ENCODE measurements at regions not wholly inside any gene's neighbourhood (a gene's known extent, or its start where the extent isn't known, plus 50 kb on each side); places are given as distances from the start of the nearest gene placed in this dataset.
A peak's percentile ranks its signal among the peaks of the same experiment; 100 is the strongest.

DNA sequence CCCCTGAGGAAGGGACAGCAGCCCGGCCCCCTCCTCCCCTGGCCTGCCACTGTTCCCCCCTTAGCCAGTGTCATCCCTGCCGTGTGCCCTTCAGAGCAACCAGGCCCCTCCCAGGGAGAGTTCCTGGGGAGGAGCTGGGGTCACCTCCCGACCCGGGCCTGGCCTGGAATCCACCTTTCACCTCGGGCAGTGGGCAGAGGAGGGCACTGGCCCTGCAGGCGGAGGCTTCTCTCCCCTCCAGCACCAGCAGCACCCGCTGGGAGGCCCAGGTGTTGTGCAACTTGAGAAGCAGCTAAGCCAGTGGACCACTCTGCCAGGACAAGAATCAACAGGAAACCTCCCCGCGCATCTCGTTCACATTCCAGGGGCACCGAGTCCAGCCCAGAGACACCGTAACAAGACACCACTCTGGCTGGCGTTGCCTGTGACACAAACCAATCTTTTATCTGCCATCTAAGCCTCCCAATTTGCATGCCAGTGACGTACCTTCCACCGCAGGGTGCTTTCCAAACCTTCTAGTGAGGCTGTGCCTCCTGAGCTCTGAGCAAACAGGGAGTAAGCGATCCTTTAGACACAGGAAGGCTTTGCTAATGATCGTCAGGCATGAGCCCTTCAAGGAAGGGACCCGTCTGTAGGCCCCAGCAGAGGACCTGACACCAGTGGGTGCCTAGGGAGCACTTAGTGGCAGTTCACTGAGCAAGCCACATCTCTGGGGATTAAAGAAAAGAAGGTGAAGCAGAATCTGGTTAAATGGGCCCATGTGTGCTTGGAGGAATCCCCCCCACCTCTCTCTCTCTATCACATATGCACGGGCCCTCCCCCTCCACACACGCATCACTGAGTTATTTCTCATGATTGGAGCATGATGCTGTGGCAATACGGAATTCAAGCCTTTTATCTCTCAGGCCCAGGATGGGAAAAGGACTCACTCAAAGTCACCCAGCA is 98.9 kb upstream of the TLE3 start (continued):
- TF ChIP-seq, protein P1, sequence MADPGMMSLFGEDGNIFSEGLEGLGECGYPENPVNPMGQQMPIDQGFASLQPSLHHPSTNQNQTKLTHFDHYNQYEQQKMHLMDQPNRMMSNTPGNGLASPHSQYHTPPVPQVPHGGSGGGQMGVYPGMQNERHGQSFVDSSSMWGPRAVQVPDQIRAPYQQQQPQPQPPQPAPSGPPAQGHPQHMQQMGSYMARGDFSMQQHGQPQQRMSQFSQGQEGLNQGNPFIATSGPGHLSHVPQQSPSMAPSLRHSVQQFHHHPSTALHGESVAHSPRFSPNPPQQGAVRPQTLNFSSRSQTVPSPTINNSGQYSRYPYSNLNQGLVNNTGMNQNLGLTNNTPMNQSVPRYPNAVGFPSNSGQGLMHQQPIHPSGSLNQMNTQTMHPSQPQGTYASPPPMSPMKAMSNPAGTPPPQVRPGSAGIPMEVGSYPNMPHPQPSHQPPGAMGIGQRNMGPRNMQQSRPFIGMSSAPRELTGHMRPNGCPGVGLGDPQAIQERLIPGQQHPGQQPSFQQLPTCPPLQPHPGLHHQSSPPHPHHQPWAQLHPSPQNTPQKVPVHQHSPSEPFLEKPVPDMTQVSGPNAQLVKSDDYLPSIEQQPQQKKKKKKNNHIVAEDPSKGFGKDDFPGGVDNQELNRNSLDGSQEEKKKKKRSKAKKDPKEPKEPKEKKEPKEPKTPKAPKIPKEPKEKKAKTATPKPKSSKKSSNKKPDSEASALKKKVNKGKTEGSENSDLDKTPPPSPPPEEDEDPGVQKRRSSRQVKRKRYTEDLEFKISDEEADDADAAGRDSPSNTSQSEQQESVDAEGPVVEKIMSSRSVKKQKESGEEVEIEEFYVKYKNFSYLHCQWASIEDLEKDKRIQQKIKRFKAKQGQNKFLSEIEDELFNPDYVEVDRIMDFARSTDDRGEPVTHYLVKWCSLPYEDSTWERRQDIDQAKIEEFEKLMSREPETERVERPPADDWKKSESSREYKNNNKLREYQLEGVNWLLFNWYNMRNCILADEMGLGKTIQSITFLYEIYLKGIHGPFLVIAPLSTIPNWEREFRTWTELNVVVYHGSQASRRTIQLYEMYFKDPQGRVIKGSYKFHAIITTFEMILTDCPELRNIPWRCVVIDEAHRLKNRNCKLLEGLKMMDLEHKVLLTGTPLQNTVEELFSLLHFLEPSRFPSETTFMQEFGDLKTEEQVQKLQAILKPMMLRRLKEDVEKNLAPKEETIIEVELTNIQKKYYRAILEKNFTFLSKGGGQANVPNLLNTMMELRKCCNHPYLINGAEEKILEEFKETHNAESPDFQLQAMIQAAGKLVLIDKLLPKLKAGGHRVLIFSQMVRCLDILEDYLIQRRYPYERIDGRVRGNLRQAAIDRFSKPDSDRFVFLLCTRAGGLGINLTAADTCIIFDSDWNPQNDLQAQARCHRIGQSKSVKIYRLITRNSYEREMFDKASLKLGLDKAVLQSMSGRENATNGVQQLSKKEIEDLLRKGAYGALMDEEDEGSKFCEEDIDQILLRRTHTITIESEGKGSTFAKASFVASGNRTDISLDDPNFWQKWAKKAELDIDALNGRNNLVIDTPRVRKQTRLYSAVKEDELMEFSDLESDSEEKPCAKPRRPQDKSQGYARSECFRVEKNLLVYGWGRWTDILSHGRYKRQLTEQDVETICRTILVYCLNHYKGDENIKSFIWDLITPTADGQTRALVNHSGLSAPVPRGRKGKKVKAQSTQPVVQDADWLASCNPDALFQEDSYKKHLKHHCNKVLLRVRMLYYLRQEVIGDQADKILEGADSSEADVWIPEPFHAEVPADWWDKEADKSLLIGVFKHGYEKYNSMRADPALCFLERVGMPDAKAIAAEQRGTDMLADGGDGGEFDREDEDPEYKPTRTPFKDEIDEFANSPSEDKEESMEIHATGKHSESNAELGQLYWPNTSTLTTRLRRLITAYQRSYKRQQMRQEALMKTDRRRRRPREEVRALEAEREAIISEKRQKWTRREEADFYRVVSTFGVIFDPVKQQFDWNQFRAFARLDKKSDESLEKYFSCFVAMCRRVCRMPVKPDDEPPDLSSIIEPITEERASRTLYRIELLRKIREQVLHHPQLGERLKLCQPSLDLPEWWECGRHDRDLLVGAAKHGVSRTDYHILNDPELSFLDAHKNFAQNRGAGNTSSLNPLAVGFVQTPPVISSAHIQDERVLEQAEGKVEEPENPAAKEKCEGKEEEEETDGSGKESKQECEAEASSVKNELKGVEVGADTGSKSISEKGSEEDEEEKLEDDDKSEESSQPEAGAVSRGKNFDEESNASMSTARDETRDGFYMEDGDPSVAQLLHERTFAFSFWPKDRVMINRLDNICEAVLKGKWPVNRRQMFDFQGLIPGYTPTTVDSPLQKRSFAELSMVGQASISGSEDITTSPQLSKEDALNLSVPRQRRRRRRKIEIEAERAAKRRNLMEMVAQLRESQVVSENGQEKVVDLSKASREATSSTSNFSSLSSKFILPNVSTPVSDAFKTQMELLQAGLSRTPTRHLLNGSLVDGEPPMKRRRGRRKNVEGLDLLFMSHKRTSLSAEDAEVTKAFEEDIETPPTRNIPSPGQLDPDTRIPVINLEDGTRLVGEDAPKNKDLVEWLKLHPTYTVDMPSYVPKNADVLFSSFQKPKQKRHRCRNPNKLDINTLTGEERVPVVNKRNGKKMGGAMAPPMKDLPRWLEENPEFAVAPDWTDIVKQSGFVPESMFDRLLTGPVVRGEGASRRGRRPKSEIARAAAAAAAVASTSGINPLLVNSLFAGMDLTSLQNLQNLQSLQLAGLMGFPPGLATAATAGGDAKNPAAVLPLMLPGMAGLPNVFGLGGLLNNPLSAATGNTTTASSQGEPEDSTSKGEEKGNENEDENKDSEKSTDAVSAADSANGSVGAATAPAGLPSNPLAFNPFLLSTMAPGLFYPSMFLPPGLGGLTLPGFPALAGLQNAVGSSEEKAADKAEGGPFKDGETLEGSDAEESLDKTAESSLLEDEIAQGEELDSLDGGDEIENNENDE (IDR thresholded peaks at IDR 0.05; ENCODE audit: insufficient replicate concordance, low read length), result no peak
- TF ChIP-seq YY1 (IDR thresholded peaks at IDR 0.05; ENCODE audit: low read depth, low read length) (0 out of 2 replicates have a peak, but pooled peaks have one; percentile 27), CTBP2 (IDR thresholded peaks at IDR 0.05; ENCODE audit: borderline replicate concordance, insufficient read depth, insufficient read length, low read length) (peak; percentile 80), RAD21 (IDR thresholded peaks at IDR 0.05 in 1 of 2, conservative IDR thresholded peaks at IDR 0.05 in 1 of 2; ENCODE audit: low read depth in 2 of 2, low read length in 2 of 2) (no peak; a peak in 1 of 4 replicates), CREB1 (IDR thresholded peaks at IDR 0.05) (peak; percentile 82), TEAD4 (IDR thresholded peaks at IDR 0.05; ENCODE audit: low read depth, low read length) (peak; percentile 95), ZNF274 (IDR thresholded peaks at IDR 0.05; ENCODE audit: borderline replicate concordance, extremely low read depth, low read length) (no peak), TAF7 (optimal IDR thresholded peaks at IDR 0.05; ENCODE audit: borderline replicate concordance, low read depth, low read length) (no peak)

Data from H1 (cell line).